A673 (cell line): ENCODE measurements at regions not wholly inside any gene's neighbourhood (a gene's known extent, or its start where the extent isn't known, plus 50 kb on each side); places are given as distances from the start of the nearest gene placed in this dataset.

ENCODE experiments used
- BruUV-seq: library from RNA; stranded (reverse); fragments of 400-500 nt; replicated peaks from 2 replicates; lab custom pipeline; 2021; lab: Mats Ljungman, UMichigan
- CTCF ChIA-PET: fragments of 300-600 bp; sonication (Branson Sonifier 250); formaldehyde crosslinking; loops from one replicate; lab custom pipeline; 2022; ENCODE audit warnings: antibody characterized with exemption; lab: Charles Lee
- POLR2A ChIA-PET: fragments of 300-600 bp; sonication (Branson Sonifier 250); formaldehyde crosslinking; loops from one replicate; lab custom pipeline; 2022; ENCODE audit warnings: antibody characterized with exemption; ENCODE audit not compliant: low non-redundant PET; lab: Charles Lee
- DNase-seq: peaks from one replicate; pipeline ENCODE4 v3.0.0-alpha.2; 2015; ENCODE audit warnings: low spot score
- H3K27ac ChIP-seq: fragments of 200-600 bp; sonication (generic); 2 replicates; pipeline ENCODE4 v1.5.1; 2016; ENCODE audit warnings: mixed run types, low read depth, mild to moderate bottlenecking, mixed read lengths, antibody characterized with exemption, low read length; ENCODE audit not compliant: poor library complexity, severe bottlenecking
- H3K27me3 ChIP-seq: fragments of 200-600 bp; sonication (generic); replicated peaks from 2 replicates; pipeline ENCODE4 v1.6.1; 2017; ENCODE audit warnings: mixed run types, low read depth, mild to moderate bottlenecking, mixed read lengths, antibody characterized with exemption, low read length; ENCODE audit not compliant: insufficient read depth, poor library complexity
- H3K36me3 ChIP-seq: fragments of 200-600 bp; sonication (generic); 2 replicates; pipeline ENCODE4 v1.6.1; 2016; ENCODE audit warnings: mixed run types, mild to moderate bottlenecking, mixed read lengths, antibody characterized with exemption, low read length; ENCODE audit not compliant: insufficient read depth, poor library complexity, severe bottlenecking
- H3K4me1 ChIP-seq: fragments of 200-600 bp; sonication (generic); 2 replicates; pipeline ENCODE4 v1.6.1; 2017; ENCODE audit warnings: mixed run types, mild to moderate bottlenecking, mixed read lengths, antibody characterized with exemption, low read length; ENCODE audit not compliant: insufficient read depth, poor library complexity, severe bottlenecking
- H3K4me3 ChIP-seq: fragments of 200-600 bp; sonication (generic); 2 replicates; pipeline ENCODE4 v1.5.1; 2016; ENCODE audit warnings: low read depth, mixed run types, mild to moderate bottlenecking, mixed read lengths, low read length; ENCODE audit not compliant: poor library complexity, severe bottlenecking
- H3K9me3 ChIP-seq: fragments of 200-600 bp; sonication (generic); 2 replicates; pipeline ENCODE4 v1.6.1; 2016; ENCODE audit warnings: mixed run types, low read depth, mild to moderate bottlenecking, mixed read lengths, antibody characterized with exemption, low read length; ENCODE audit not compliant: poor library complexity, severe bottlenecking
- CTCF ChIP-seq: fragments of 300-800, 200-600 bp; sonication (generic); conservative IDR thresholded peaks from 2 replicates; pipeline ENCODE4 v1.5.1; 2017; ENCODE audit warnings: low read depth, mild to moderate bottlenecking, antibody characterized with exemption, low read length, moderate library complexity, mixed read lengths
- EZH2 ChIP-seq: fragments of 200-600 bp; sonication (generic); IDR thresholded peaks from 2 replicates; pipeline ENCODE4 v1.6.1; 2017; ENCODE audit warnings: borderline replicate concordance, low read depth, mild to moderate bottlenecking, mixed read lengths, antibody characterized with exemption, low read length; ENCODE audit not compliant: poor library complexity, severe bottlenecking
- intact Hi-C: fragments of 100-400 bp; cut with micrococcal nuclease; formaldehyde crosslinking; loops from one replicate; pipeline ENCODE4 v1.10.0; 2022; ENCODE audit not compliant: unreplicated experiment

GRCh38 chr16:64878940-64879339, 242.9 kb downstream of the CDH11 start:
- Histone ChIP-seq H3K36me3 (no peaks in the 10 kb centered on the region), H3K9me3 (no peaks in the 10 kb centered on the region), H3K4me3 (no peak overlapping the region), H3K27ac (no peak overlapping the region), H3K27me3 (no peaks in the 10 kb centered on the region), H3K4me1 (no peaks in the 10 kb centered on the region)
- BruUV-seq: no TSS peak
- no peak for TF ChIP-seq EZH2
- TF ChIP-seq CTCF: no peak
- no peak for DNase-seq
- ChIA-PET CTCF (no interaction called here), POLR2A (no interaction called here)
- intact Hi-C loops: no loop called here

GRCh38 chr16:64872101-64872500, 249.8 kb downstream of the CDH11 start:
- POLR2A ChIA-PET: no interaction called here
- CTCF ChIA-PET: no interaction called here
- no peak overlapping the region for H3K27ac ChIP-seq
- H3K4me1 ChIP-seq: no peaks in the 10 kb centered on the region
- DNase-seq: no peak
- no peaks in the 10 kb centered on the region for H3K36me3 ChIP-seq
- intact Hi-C loops: loop anchor here (5.0 kb wide), 1 partner anchor 95 kb away; no protein-coding TSS in a partner anchor
- H3K9me3 ChIP-seq: no peaks in the 10 kb centered on the region
- TF ChIP-seq EZH2 (no peak), CTCF (no peak)
- H3K27me3 ChIP-seq: no peaks in the 10 kb centered on the region
- H3K4me3 ChIP-seq: no peak overlapping the region
- BruUV-seq: no TSS peak

- CTCF ChIA-PET: no interaction called here
- POLR2A ChIA-PET: no interaction called here
- Histone ChIP-seq H3K4me1 (no peaks in the 10 kb centered on the region), H3K27me3 (no peaks in the 10 kb centered on the region), H3K36me3 (no peaks in the 10 kb centered on the region), H3K9me3 (no peaks in the 10 kb centered on the region), H3K27ac (no peak overlapping the region), H3K4me3 (no peak overlapping the region)
- intact Hi-C loops: loop anchor here (5.0 kb wide), 1 partner anchor 96 kb away; no protein-coding TSS in a partner anchor
- no peak for DNase-seq
- TF ChIP-seq CTCF (no peak), EZH2 (no peak)
- BruUV-seq: no TSS peak
Measured at GRCh38 chr16:64870859-64871258, 251.0 kb downstream of the CDH11 start.
